GM19240 (cell line): ENCODE measurements at regions not wholly inside any gene's neighbourhood (a gene's known extent, or its start where the extent isn't known, plus 50 kb on each side); places are given as distances from the start of the nearest gene placed in this dataset.

Experiments
- DNase-seq: peaks from one replicate; pipeline ENCODE4 v3.0.0; 2011; ENCODE audit warnings: low spot score; ENCODE audit not compliant: insufficient read length

DNA sequence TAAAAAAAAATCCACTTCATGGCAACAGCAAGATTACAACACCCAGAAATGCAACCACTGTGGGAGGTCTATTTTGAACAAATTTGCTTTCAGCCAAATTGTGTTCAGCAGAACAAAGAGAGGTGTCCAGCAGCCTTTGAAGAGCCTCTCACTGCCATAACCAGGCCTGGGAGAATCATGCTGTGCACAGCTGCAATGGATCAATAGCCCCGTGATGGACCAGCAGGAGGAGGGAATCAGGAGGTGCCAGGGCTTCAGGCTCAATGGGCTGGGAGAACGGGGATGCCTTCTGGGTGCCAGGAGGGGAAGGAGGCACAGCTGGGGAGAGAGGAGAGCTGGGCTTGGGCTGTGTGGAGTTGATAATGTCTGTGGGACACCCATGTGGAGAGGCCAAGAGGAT is 366.2 kb upstream of the EEF2KMT start:
- no peak for DNase-seq

DNA sequence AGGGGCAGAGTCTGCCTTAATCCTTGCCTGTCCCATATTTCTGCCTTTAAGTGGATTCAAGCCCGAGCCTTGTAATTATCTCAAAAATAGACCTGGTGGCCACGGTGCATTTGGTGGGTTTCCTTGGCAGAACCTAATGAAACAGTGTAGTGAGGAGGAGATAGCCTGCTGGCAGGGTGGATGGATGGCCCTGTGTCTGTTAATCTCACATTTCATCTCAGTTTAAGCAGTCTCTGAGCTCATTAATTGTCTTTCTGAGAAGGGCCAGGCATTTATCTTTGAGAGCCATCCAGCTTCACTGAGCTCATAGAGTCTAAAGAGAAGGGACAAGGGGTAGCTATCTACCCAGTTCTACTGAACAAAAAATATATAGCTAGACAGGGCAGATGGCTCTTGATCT is 364.0 kb upstream of the EEF2KMT start:
- no peak for DNase-seq

DNA sequence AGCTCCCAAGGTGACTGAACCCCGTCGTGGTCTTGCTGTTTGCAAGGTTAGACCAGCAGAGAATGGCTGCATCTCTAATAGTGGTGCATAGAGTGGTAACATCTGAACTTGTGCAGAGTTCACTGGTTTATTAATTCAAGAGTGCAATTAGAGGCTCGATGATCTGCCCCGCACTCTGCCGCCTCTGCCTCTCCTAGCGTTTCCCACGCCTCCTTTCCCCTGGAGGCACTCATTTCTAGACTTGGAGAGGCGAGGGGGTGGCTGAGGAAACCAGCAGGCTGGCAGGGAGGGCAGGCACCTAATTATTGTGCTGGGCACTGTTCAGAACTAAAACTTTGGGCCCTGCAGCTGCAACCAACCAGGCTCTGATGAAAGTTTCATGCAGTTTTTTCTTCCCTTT is 363.5 kb upstream of the EEF2KMT start:
- no peak for DNase-seq

DNA sequence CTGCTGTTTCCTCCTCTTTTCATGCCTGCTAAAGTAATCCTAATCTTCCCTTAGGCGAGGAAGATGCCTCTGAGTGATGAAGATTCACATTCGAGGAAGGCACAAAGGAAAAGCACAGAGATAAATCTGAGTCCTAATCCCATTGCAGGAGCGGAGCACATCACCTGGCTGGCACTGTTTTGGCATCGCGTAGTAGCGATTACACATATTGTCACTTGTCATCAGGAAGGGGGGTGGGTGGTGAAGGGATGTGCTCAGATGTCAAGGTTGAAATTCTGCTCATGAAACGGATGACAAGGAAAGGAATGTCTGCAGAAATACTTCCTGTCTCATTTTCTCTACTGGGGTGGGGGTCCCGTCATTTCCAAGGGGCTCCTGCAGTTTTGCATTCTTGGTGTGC is 363.1 kb upstream of the EEF2KMT start:
- no peak for DNase-seq

DNA sequence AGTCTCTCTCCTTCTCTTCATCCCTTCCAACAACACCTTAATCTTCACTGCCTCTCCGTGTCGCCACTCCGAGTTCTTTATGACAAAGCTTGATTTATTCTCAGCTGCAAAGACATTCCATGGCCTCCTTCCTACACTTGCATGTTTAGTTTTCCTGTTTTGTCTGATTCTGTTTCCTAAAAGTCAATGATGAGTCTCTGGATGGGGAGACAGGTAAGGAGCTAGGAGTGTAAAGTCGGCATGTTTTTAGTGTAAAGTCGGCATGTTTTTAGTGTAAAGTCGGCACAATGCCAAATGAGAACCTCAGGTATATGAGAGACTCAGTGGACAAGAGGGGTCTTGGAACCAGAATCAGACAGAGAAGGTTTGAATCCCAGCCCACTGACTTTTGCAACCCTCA is 362.3 kb upstream of the EEF2KMT start:
- no peak for DNase-seq

DNA sequence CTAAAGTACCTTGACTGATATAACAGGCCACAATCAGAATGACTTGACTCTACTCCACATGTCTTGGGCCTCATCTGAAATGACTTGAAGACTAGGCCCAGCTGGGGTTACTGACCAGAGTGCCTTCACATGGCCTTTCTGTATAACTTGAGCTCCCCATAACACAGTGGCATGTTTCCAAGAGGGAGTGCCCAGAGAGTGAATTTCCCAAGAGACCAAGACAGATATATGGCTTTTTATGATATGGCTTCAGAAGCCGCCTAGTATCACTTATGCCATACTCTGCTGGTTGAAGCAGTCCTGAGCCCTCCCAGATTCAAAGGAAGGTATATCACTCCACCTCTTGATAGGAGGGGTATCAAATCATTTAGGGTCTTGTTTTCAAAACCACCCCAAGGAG is 357.5 kb upstream of the EEF2KMT start:
- no peak for DNase-seq

DNA sequence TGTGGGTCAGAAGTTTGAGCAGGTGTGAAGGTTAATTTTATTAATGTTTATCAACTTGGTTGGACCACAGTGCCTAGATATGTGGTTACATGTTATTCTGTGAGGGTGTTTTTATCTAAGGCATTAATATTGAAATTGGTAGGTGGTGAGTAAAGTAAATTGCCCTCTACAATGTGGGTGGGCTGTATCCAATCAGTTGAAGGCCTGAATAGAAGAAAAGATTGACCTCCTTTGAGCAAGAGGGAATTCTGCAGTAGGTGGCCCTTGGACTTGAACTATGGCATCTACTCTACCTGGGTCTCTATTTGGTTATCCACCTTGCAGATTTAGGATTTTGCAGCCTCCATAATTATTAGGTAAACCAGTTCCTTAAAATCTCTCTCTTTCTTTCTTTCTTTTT is 356.8 kb upstream of the EEF2KMT start:
- DNase-seq, result no peak

DNA sequence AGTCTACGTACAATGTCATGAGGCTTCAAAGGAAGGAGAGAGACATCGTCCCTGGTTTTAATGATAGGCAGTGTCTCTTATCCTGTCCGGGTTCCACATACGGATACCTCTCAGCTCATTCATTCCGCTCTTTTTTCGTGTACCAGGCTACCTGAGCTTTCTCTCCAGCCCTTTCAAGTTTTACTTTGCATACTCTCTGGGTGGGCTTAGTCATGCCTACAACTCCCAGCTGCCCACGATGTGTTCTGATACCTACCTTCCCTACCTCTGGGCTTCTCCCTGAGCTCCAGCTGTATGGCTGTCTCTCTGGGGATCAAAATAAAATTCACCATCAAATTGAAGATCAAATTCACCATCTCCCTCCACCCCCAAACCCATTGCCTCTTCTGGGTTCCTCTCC is 354.0 kb upstream of the EEF2KMT start:
- DNase-seq, result no peak

DNA sequence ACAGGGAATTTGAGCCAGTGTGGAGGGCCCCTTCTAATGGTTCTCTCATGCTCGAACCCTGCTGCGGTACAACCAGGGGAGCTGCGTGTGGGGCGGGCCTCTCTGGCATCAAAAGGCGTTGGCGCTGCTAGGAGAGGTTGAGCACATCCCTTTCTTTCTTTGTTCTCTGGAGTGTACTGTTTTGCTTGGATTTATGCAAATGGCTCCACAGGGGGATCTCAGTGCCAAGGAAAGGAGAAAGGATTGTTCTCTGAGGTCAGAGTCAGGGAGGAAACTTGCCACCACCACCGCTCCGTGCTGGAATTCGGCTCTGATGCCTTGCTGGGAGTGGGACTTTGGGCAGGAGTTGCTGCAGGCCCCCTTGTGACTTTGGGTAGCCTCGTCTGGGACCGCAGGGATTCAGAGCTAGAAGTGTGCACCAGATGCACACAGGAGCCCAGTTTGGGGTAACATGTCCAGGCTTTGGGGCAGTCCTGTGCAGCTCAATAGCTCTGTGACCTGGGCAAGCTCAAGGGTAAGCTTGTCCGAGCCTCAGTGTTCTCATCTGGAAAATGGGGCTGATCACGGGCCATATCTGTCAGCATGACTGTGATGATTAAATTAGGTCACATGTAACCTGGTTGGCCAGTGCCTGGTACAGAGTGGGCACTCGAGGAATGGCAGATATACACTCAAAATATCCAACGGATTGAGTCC is 353.0 kb upstream of the EEF2KMT start:
- DNase-seq, result no peak

DNA sequence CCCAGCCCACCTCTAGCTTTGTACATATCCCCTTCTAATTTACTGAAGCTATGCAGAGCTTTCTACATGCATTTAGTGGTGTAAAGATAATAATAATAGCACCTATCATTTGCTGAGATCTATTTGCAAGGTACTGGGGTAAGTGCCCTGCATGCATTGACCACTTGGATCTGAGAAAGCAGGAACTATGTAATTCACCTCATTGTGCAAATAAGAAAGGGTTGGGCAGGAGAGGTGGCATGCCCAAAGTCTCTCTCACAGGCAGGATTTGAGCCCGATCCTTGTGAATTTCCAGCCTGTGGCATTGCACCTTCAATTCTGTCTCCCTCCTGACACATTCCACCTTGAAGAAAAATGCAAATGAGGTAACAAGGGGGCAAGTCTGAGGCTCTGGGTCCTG is 352.3 kb upstream of the EEF2KMT start:
- DNase-seq, result no peak

DNA sequence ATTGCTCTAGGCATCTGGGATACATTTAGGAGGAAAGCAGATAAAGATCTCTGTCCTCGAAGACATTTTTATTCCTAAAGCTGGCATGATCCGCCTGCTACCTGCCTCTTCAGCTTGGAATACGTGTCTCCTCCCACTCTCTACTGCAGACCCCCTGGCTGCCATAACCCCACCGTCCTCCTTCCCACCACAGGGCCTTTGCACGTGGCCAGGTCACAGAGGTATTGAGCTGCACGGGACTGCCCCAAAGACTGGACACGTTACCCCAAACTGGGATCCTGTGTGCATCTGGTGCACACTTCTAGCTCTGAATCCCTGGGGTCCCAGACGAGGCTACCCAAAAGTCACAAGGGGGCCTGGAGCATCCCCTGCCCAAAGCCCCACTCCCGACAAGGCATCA is 351.2 kb upstream of the EEF2KMT start:
- DNase-seq, result no peak

DNA sequence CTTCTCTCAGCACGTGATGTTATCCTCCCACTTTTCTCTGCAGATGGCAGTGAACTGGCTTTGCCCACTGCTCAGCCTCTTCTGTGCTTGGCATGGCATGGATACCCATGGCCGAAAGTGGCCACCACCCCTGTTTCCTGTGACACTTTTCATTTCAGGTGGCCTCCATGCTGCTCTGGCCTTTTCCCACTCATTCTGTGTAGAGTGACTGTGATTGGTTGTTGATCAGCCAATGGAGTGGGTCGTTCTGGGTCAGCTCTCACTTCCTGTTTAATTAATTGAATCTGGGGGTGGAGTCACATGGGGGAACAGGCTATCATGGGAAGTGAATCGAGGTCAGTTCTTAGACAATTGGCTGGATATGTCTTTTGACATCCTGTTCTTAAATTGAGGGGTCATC is 350.1 kb upstream of the EEF2KMT start:
- DNase-seq, result no peak

DNA sequence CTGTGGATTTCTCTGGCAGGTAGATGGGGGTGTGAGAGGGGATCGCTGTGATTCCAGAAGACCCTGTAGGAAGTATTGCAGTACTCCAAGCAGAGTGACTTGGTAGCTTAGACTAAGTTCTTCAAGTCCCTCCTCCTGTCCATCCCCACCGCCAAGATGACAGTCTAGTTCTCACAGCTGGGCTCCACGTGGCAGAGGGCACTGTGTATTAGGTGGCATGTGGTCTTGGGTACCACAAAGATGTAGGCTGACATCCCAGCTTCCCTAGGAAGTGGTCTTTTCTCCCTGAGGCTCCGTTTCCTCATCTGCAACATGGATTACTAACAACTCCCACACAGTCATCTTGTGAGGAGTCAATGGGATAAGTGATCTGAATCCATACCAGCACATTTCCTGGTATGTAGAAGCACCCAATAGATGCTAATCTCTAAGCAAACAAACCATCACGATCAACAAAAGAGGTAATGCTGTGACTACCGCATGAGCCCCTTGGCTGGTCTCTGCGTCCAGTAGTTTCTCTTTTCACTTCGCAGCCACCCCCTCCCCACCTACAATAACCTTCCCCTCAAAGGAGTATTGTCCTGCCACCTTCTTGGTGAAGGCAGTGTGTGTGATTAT is 349.1 kb upstream of the EEF2KMT start:
- DNase-seq, result no peak

DNA sequence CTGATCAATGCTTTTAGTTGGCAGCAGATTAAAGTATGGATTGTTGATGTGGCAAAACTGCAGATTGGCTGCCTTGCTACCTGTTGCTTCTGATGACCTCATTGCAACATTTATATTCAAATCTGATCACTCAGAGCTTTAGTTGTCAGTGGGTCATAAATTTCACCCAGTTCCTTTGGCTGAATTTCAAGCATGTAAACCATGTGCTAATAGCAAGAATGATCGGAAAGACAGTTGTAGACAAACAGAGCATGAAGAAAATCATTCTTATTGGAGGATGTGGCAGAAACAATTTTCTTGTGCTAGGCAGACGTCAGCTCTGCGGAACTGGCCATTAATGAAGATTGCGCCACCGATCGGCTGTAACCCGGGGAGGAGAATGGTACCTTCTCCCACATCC is 346.6 kb upstream of the EEF2KMT start:
- DNase-seq, result no peak

DNA sequence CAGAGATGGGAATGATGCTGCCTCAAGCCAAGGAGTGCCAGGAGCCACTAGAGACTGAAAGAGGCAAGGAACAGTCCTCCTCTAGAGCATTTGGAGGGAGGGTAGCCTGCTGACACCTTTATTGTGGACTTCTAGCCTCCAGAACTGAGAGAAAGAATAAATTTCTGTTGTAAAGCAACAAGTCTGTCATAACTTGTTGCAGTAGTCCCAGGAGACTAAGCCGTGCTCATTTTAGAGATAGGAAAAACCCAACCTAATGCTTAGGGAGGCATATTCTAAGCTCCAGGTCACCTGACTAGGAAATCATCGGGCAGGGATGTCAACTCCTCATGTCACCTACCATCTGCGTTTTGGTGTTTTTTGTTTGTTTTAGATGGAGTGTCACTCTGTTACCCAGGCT is 345.4 kb upstream of the EEF2KMT start:
- DNase-seq, result no peak

DNA sequence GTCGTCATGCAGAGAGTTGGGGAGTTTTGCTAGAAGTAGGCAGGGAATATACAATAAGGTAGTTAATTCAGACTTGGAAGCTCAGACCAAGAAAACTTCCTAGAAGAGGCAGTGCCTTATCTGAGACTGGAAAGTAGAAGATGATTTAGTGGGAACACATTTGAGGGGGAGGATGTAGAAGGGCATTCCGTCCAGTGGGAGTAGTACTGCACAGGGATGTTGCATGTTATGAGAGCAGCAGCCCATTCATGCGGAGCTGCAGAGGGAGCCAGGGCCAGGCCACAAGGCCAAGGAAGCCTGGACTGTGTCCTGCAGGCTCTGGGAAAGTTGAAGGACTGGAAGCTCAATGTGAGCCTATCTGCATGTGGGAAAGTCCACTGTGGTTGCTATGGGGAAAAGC is 344.5 kb upstream of the EEF2KMT start:
- no peak for DNase-seq

DNA sequence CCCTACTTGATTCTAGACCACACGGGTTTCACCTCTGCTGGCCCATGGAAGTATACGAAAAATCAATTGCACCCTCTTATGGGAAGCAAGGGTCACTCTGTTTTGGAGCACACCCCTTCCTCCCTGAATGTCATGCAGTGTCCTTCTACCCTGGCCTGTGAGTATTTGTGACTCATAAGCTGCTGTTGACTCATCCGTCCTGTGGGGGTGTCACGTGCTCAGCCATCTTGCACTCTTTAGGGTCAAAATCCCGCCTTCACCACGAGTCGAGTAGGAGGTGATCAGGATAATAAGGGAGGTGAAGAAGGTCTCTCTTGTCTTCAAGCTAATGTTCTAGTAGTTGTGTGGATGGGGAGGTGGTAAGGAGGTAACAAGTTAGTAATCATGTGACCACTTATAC is 341.0 kb upstream of the EEF2KMT start:
- no peak for DNase-seq

DNA sequence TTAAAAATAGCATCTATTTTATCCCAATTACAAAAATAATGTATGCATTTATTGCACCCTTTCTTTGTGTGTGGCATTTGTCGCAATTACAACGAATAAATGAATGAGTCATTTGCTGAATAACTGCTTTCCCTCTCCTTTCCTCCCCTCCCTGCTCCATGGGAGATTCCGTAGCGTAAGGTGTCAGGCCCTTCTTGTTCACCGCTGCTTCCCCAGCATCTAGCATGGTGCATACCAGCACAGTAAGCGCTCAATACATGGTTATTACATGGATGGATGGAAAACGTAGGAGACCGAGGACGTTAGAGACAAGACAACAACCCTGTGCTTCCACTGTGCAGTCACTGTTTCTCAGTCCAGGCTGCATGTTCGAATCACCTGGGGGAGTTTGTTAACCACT is 336.0 kb upstream of the EEF2KMT start:
- DNase-seq, result no peak

DNA sequence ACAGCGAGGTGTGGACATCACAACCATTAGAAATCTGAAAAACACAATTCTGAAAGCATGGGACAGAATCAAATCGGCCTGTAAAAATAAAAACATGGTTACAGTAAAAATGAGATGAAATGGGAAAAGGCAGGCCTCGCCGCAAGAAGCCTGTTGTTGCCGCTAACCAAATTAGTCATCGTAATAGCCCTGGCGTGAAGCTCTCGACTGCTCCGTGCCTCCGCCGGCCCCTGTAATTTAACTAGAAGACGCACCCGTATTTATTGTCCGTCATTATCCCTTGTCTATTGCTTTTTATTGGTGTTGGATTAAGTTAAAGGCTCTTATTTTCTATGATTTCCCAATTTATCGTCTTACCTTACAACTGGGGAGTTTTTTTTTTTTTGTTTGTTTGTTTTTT is 334.6 kb upstream of the EEF2KMT start:
- DNase-seq, result no peak

DNA sequence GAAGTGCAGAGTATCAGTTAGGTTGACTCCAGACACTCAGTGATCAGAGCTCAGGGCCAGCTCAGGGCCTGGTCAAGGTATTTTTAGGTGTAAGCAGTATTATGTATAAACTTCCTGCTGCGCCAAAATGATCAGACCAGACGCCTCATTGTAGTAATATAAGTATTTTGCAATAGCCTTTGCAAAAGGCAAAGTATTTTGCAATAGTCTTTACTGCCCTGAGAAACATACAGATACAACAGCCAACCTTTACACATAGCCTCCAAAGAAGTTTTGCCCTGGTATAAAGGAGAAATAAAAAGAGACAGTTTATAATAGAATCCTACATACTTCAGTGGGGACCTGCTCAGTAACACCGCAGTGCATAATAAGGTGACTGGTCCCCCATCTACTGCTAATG is 333.0 kb upstream of the EEF2KMT start:
- DNase-seq, result no peak

DNA sequence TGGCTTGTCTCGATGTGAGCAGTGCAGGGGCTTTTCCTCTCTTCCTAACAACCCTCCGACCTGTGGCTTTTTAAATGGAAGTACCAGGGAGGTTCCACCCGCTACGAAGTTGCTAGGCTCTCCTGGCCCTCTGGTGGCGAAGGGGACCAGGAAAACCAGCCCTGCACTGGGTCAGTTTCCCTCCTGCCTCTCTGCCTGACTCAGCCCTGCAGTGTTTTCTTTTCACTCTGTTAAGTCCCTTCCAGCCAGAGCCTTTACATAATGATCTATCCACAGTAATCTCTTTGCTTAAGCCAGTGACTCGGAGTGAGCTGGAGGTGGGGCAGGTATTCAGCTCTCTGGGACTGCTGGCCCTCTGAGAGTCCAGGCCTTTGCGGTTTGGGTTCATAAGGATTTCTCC is 331.3 kb upstream of the EEF2KMT start:
- DNase-seq, result no peak

DNA sequence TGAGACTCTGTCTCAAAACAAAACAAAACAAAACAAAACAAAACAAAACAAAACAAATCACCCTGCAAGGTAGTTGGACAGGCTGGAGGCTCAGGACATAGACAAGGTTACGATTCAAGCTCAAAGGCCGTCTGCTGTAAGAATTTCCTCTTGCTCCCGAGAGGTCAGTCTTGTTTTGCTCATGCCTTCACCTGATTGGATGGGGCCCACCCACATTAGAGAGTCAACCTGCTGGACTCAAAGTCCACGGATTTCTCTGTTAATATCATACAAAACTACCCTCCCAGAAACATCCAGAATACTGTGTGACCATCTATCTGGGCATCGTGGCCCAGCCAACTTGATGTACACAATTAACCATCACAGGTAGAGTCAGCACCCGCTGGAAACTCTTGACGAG is 330.0 kb upstream of the EEF2KMT start:
- DNase-seq, result no peak

DNA sequence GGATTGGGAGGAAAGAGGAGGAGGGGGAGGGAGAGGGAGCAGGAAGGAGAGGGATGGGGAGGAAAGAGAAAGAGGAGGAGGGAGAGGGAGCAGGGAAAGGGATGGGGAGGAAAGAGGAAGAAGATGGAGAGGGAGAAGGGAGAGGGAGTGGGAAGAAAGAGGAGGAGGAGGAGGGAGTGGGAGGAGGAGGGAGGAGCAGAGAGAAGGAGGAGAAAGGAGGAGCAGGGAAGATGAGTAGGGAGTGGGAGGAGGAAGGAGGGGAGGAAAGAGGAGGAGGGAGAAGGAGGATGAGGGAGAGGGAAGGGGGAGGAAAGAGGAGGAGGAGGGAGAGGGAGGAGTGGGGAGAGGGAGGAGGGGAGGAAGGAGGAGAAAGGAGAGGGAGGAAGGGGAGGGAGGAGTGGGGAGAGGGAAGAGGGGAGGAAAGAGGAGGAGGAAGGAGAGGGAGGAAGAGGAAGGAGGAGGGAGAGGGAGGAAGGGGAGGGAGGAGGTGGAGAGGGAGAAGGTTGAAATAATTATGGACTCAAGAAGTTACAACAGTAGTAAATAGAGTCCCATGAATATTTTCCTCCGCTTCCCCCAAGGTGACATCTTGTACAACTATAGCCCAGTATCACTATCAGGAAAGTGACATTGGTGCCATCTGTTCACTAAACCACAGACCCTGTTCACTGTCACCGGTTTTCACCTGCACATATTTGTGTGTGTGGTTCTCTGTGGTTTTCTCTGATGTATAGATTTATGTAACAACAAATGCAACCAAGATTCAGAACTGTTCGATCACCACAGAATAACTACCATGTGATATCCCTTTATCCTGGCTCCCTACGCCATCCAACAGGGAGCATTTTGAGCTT is 325.3 kb upstream of the EEF2KMT start:
- DNase-seq, result no peak
